ENCODE measurements at regions not wholly inside any gene's neighbourhood (a gene's known extent, or its start where the extent isn't known, plus 50 kb on each side); places are given as distances from the start of the nearest gene placed in this dataset.

GRCh38 chr7:153151766-153152165 lies 392.2 kb downstream of the ACTR3B start:
- no peak for TF ChIP-seq CTCF (IDR thresholded peaks at IDR 0.05; ENCODE audit: low read depth, low read length)
- no peak for TF ChIP-seq EZH2phosphoT487 (IDR thresholded peaks at IDR 0.05; ENCODE audit: low read depth)
